HG03571 (cell line): ENCODE measurements at regions not wholly inside any gene's neighbourhood (a gene's known extent, or its start where the extent isn't known, plus 50 kb on each side); places are given as distances from the start of the nearest gene placed in this dataset.
A peak's percentile ranks its signal among the peaks of the same experiment; 100 is the strongest.
"Not testable (repeated sequence)": the region's sequence is repeated elsewhere in the genome, so short reads cannot be mapped to it uniquely, and the experiment has no call there.

Source experiments
- ATAC-seq: cut with Tn5 transposase; IDR thresholded peaks from one replicate; pipeline ENCODE4 v1.9.1; 2021; ENCODE audit not compliant: unreplicated experiment

GRCh38 chr5:20890936-20891335 is 902.9 kb upstream of the CDH18 start:
- ATAC-seq, result not testable (repeated sequence)

- not testable (repeated sequence) for ATAC-seq
Observed at GRCh38 chr5:20875726-20876125, 887.7 kb upstream of the CDH18 start.

GRCh38 chr5:20865892-20866291 is 877.9 kb upstream of the CDH18 start:
- not testable (repeated sequence) for ATAC-seq

- no peak for ATAC-seq
Observed at GRCh38 chr5:20833081-20833627, 845.2 kb upstream of the CDH18 start.

GRCh38 chr5:20832204-20833080 is 844.4 kb upstream of the CDH18 start:
- ATAC-seq, result no peak

GRCh38 chr5:20825951-20826350 is 838.0 kb upstream of the CDH18 start:
- ATAC-seq, result not testable (repeated sequence)

GRCh38 chr5:20797216-20797615 is 809.2 kb upstream of the CDH18 start:
- not testable (repeated sequence) for ATAC-seq

GRCh38 chr5:20784755-20785154 is 796.8 kb upstream of the CDH18 start:
- ATAC-seq, result not testable (repeated sequence)

GRCh38 chr5:20783484-20783883 is 795.5 kb upstream of the CDH18 start:
- ATAC-seq, result not testable (repeated sequence)

- ATAC-seq, result not testable (repeated sequence)
Observed at GRCh38 chr5:20771338-20771737, 783.3 kb upstream of the CDH18 start.

- not testable (repeated sequence) for ATAC-seq
Observed at GRCh38 chr5:20765074-20765473, 777.1 kb upstream of the CDH18 start.

GRCh38 chr5:20759459-20759858 is 771.5 kb upstream of the CDH18 start:
- ATAC-seq, result not testable (repeated sequence)

GRCh38 chr5:20752179-20752578 is 764.2 kb upstream of the CDH18 start:
- ATAC-seq, result not testable (repeated sequence)

GRCh38 chr5:20735715-20736114 is 747.7 kb upstream of the CDH18 start:
- ATAC-seq, result peak; percentile 51

- ATAC-seq, result not testable (repeated sequence)
Observed at GRCh38 chr5:20732223-20732622, 744.2 kb upstream of the CDH18 start.

- not testable (repeated sequence) for ATAC-seq
Observed at GRCh38 chr5:20721286-20721685, 733.3 kb upstream of the CDH18 start.

- ATAC-seq, result not testable (repeated sequence)
Observed at GRCh38 chr5:20711520-20712155, 723.6 kb upstream of the CDH18 start.

GRCh38 chr5:20707634-20708033 is 719.6 kb upstream of the CDH18 start:
- ATAC-seq, result not testable (repeated sequence)

- no peak for ATAC-seq
Observed at GRCh38 chr5:20694121-20694520, 706.1 kb upstream of the CDH18 start.

- ATAC-seq, result no peak
Observed at GRCh38 chr5:20692913-20693312, 704.9 kb upstream of the CDH18 start.

GRCh38 chr5:20683241-20683940 is 695.4 kb upstream of the CDH18 start:
- no peak for ATAC-seq
